ENCODE measurements at regions not wholly inside any gene's neighbourhood (a gene's known extent, or its start where the extent isn't known, plus 50 kb on each side); places are given as distances from the start of the nearest gene placed in this dataset.

GRCh38 chr7:86942995-86943394 lies 116.5 kb downstream of the ELAPOR2 start:
- no peak for DNase-seq

GRCh38 chr7:86942081-86942480 lies 117.4 kb downstream of the ELAPOR2 start:
- DNase-seq, result no peak

- DNase-seq, result peak; percentile 57
Observed at GRCh38 chr7:86939197-86939814, 120.1 kb downstream of the ELAPOR2 start.

- DNase-seq, result no peak
Observed at GRCh38 chr7:86937363-86937878, 122.0 kb downstream of the ELAPOR2 start.

- DNase-seq, result no peak
Observed at GRCh38 chr7:86933295-86933845, 126.1 kb downstream of the ELAPOR2 start.

GRCh38 chr7:86932038-86932512 lies 127.4 kb downstream of the ELAPOR2 start:
- no peak for DNase-seq

GRCh38 chr7:86931439-86931838 lies 128.0 kb downstream of the ELAPOR2 start:
- no peak for DNase-seq

- DNase-seq, result no peak
Observed at GRCh38 chr7:86930554-86931307, 128.7 kb downstream of the ELAPOR2 start.

GRCh38 chr7:86929293-86930109 lies 130.0 kb downstream of the ELAPOR2 start:
- no peak for DNase-seq

- DNase-seq, result no peak
Observed at GRCh38 chr7:86928308-86928707, 131.1 kb downstream of the ELAPOR2 start.

GRCh38 chr7:86926732-86927131 lies 132.7 kb downstream of the ELAPOR2 start:
- peak; percentile 55 for DNase-seq

GRCh38 chr7:86925221-86925620 lies 134.2 kb downstream of the ELAPOR2 start:
- no peak for DNase-seq

GRCh38 chr7:86923527-86923926 lies 135.9 kb downstream of the ELAPOR2 start:
- no peak for DNase-seq

GRCh38 chr7:86920154-86920553 lies 139.3 kb downstream of the ELAPOR2 start:
- DNase-seq, result no peak

- DNase-seq, result no peak
Observed at GRCh38 chr7:86918245-86918644, 141.2 kb downstream of the ELAPOR2 start.

GRCh38 chr7:86916277-86916825 lies 143.1 kb downstream of the ELAPOR2 start:
- DNase-seq, result no peak

- DNase-seq, result no peak
Observed at GRCh38 chr7:86914551-86914950, 144.9 kb downstream of the ELAPOR2 start.
